ENCODE measurements at regions not wholly inside any gene's neighbourhood (a gene's known extent, or its start where the extent isn't known, plus 50 kb on each side); places are given as distances from the start of the nearest gene placed in this dataset.

- no peak for TF ChIP-seq CTCF (IDR thresholded peaks at IDR 0.05)
- no peak for TF ChIP-seq POLR2A (IDR thresholded peaks at IDR 0.05)
Measured at GRCh38 chr6:145042559-145042958, 692.8 kb downstream of the EPM2A start.
